ENCODE measurements at regions not wholly inside any gene's neighbourhood (a gene's known extent, or its start where the extent isn't known, plus 50 kb on each side); places are given as distances from the start of the nearest gene placed in this dataset.
"Not testable (repeated sequence)": the region's sequence is repeated elsewhere in the genome, so short reads cannot be mapped to it uniquely, and the experiment has no call there.

- DNase-seq (ENCODE audit: low read depth): no peak
Observed at GRCh38 chr1:239931341-239931740, 160.3 kb upstream of the FMN2 start.

- no peak for DNase-seq (ENCODE audit: low read depth)
Observed at GRCh38 chr1:239939602-239940001, 152.1 kb upstream of the FMN2 start.

- no peak for DNase-seq (ENCODE audit: low read depth)
Observed at GRCh38 chr1:239943761-239944160, 147.9 kb upstream of the FMN2 start.

- no peak for DNase-seq (ENCODE audit: low read depth)
Observed at GRCh38 chr1:239944666-239945065, 147.0 kb upstream of the FMN2 start.

GRCh38 chr1:239947801-239948200 lies 143.9 kb upstream of the FMN2 start:
- DNase-seq (ENCODE audit: low read depth): peak; percentile 7

GRCh38 chr1:239951511-239952140 lies 140.1 kb upstream of the FMN2 start:
- DNase-seq (ENCODE audit: low read depth): peak; percentile 68

- peak; percentile 4 for DNase-seq (ENCODE audit: low read depth)
Observed at GRCh38 chr1:239952348-239953308, 139.1 kb upstream of the FMN2 start.

GRCh38 chr1:239954836-239955235 lies 136.8 kb upstream of the FMN2 start:
- DNase-seq (ENCODE audit: low read depth): no peak

- DNase-seq (ENCODE audit: low read depth): no peak
Observed at GRCh38 chr1:239955431-239955830, 136.3 kb upstream of the FMN2 start.

GRCh38 chr1:239956263-239956662 lies 135.4 kb upstream of the FMN2 start:
- no peak for DNase-seq (ENCODE audit: low read depth)

GRCh38 chr1:239958063-239958462 lies 133.6 kb upstream of the FMN2 start:
- no peak for DNase-seq (ENCODE audit: low read depth)

- no peak for DNase-seq (ENCODE audit: low read depth)
Observed at GRCh38 chr1:239960366-239960765, 131.3 kb upstream of the FMN2 start.

GRCh38 chr1:239963856-239964255 lies 127.8 kb upstream of the FMN2 start:
- DNase-seq (ENCODE audit: low read depth): no peak

- DNase-seq (ENCODE audit: low read depth): peak; percentile 43
Observed at GRCh38 chr1:239976130-239976968, 115.3 kb upstream of the FMN2 start.

- no peak for DNase-seq (ENCODE audit: low read depth)
Observed at GRCh38 chr1:239977416-239977815, 114.3 kb upstream of the FMN2 start.

- DNase-seq (ENCODE audit: low read depth): no peak
Observed at GRCh38 chr1:239979456-239979855, 112.2 kb upstream of the FMN2 start.

- DNase-seq (ENCODE audit: low read depth): no peak
Observed at GRCh38 chr1:239982762-239983161, 108.9 kb upstream of the FMN2 start.

GRCh38 chr1:239985044-239985443 lies 106.6 kb upstream of the FMN2 start:
- no peak for DNase-seq (ENCODE audit: low read depth)

- peak; percentile 44 for DNase-seq (ENCODE audit: low read depth)
Observed at GRCh38 chr1:239987103-239987745, 104.5 kb upstream of the FMN2 start.

- no peak for DNase-seq (ENCODE audit: low read depth)
Observed at GRCh38 chr1:239989990-239990389, 101.7 kb upstream of the FMN2 start.

- not testable (repeated sequence) for DNase-seq (ENCODE audit: low read depth)
Observed at GRCh38 chr1:239992566-239992965, 99.1 kb upstream of the FMN2 start.

- DNase-seq (ENCODE audit: low read depth): no peak
Observed at GRCh38 chr1:239993366-239993765, 98.3 kb upstream of the FMN2 start.

Measured in amniotic epithelial cell (primary cell).